ENCODE measurements at regions not wholly inside any gene's neighbourhood (a gene's known extent, or its start where the extent isn't known, plus 50 kb on each side); places are given as distances from the start of the nearest gene placed in this dataset.

GRCh38 chr5:106241409-106241808 lies 1429.3 kb downstream of the EFNA5 start:
- no peak overlapping the region for H3K27ac ChIP-seq (ENCODE audit: low read depth, low read length)
- CTCF ChIA-PET, result no interaction called here
- H3K9me3 ChIP-seq (ENCODE audit: control insufficient read depth in 1 of 2, insufficient read depth in 1 of 2, low read depth in 1 of 2, low read length in 2 of 2), result no peaks in the 10 kb centered on the region
- RAD21 ChIA-PET (ENCODE audit: low non-redundant PET in 1 of 2, low total read pairs in 2 of 2, uncharacterized antibody in 2 of 2, unreplicated experiment in 2 of 2), result no interaction called here
- DNase-seq (ENCODE audit: low read depth, low spot score) (no peak), ATAC-seq (no peak)
- H3K4me3 ChIP-seq (replicated peaks in 1 of 2; ENCODE audit: low read depth in 1 of 2, low read length in 2 of 2), result no peak overlapping the region
- no TSS peak for BruUV-seq (replicated peaks)
- no peaks in the 10 kb centered on the region for H3K79me2 ChIP-seq (ENCODE audit: insufficient read depth, low read length)
- no peak overlapping the region for H3K9ac ChIP-seq (ENCODE audit: low read length)
- H3K9me2 ChIP-seq (ENCODE audit: insufficient read depth), result no peaks in the 10 kb centered on the region
- intact Hi-C loops (cut with micrococcal nuclease), result no loop called here
- no peaks in the 10 kb centered on the region for H3K4me1 ChIP-seq (ENCODE audit: control insufficient read depth in 1 of 2, insufficient read depth in 2 of 2, low read length in 2 of 2)
- H2AFZ ChIP-seq (ENCODE audit: low read depth, low read length, poor library complexity, severe bottlenecking), result no peak overlapping the region
- no peaks in the 10 kb centered on the region for H3K36me3 ChIP-seq (ENCODE audit: control insufficient read depth in 1 of 2, insufficient read depth in 2 of 2, low read length in 2 of 2)
- TF ChIP-seq POLR2A (IDR thresholded peaks at IDR 0.05; ENCODE audit: borderline replicate concordance, extremely low read depth, insufficient read depth, insufficient read length), result no peak
- TF ChIP-seq RAD21 (IDR thresholded peaks at IDR 0.05; ENCODE audit: low read depth), result no peak
- TF ChIP-seq, protein P1, sequence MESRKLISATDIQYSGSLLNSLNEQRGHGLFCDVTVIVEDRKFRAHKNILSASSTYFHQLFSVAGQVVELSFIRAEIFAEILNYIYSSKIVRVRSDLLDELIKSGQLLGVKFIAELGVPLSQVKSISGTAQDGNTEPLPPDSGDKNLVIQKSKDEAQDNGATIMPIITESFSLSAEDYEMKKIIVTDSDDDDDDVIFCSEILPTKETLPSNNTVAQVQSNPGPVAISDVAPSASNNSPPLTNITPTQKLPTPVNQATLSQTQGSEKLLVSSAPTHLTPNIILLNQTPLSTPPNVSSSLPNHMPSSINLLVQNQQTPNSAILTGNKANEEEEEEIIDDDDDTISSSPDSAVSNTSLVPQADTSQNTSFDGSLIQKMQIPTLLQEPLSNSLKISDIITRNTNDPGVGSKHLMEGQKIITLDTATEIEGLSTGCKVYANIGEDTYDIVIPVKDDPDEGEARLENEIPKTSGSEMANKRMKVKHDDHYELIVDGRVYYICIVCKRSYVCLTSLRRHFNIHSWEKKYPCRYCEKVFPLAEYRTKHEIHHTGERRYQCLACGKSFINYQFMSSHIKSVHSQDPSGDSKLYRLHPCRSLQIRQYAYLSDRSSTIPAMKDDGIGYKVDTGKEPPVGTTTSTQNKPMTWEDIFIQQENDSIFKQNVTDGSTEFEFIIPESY (IDR thresholded peaks at IDR 0.05; ENCODE audit: extremely low read depth, insufficient replicate concordance, low read length), result no peak
- TF ChIP-seq EGR1 (IDR thresholded peaks at IDR 0.05; ENCODE audit: low read depth), result no peak
- TF ChIP-seq SP1 (IDR thresholded peaks at IDR 0.05; ENCODE audit: low read depth), result no peak
- no peak for TF ChIP-seq ZNF274 (IDR thresholded peaks at IDR 0.05; ENCODE audit: low read depth, low read length)
- no peak for TF ChIP-seq CEBPB (IDR thresholded peaks at IDR 0.05; ENCODE audit: low read depth)
- TF ChIP-seq, protein P2, sequence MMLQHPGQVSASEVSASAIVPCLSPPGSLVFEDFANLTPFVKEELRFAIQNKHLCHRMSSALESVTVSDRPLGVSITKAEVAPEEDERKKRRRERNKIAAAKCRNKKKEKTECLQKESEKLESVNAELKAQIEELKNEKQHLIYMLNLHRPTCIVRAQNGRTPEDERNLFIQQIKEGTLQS (IDR thresholded peaks at IDR 0.05), result no peak
- no peak for TF ChIP-seq MAX (IDR thresholded peaks at IDR 0.05)
- no peak for TF ChIP-seq YY1 (IDR thresholded peaks at IDR 0.05; ENCODE audit: extremely low read depth, insufficient replicate concordance, low read depth, low read length)
- TF ChIP-seq EZH2 (IDR thresholded peaks at IDR 0.05), result no peak
- TF ChIP-seq SRF (IDR thresholded peaks at IDR 0.05; ENCODE audit: low read depth), result no peak
- TF ChIP-seq POLR2AphosphoS5 (IDR thresholded peaks at IDR 0.05; ENCODE audit: low read depth, low read length), result no peak
- no peak for TF ChIP-seq ELF1 (IDR thresholded peaks at IDR 0.05; ENCODE audit: borderline replicate concordance, low read depth)
- POLR2A ChIA-PET, result no interaction called here
- no peaks in the 10 kb centered on the region for H4K20me1 ChIP-seq (ENCODE audit: insufficient read depth)
- H3K4me2 ChIP-seq (ENCODE audit: low read length), result no peak overlapping the region
- H3K27me3 ChIP-seq (ENCODE audit: insufficient read depth, low read length), result no peaks in the 10 kb centered on the region

All from HCT116 (cell line).